GM23338 (cell line): ENCODE measurements at regions not wholly inside any gene's neighbourhood (a gene's known extent, or its start where the extent isn't known, plus 50 kb on each side); places are given as distances from the start of the nearest gene placed in this dataset.

Experiments used
- CTCF ChIP-seq, 2 experiments: fragments of 200-600 bp in 1 of 2; sonication (generic) in 1 of 2; conservative IDR thresholded peaks; 2 replicates each; pipeline versions ENCODE4 v1.5.1 to v1.6.1; 2016 to 2017; ENCODE audit warnings: antibody characterized with exemption in 2 of 2, low read depth in 2 of 2, mild to moderate bottlenecking in 2 of 2, moderate library complexity in 1 of 2
- ETS1 ChIP-seq: IDR thresholded peaks from 2 replicates; pipeline ENCODE4 v1.6.1; 2016; ENCODE audit warnings: antibody characterized with exemption
- EZH2 ChIP-seq: fragments of 200-600 bp; sonication (generic); IDR thresholded peaks from one replicate; pipeline ENCODE4 v1.8.0; 2017; ENCODE audit warnings: antibody characterized with exemption, mild to moderate bottlenecking, low read depth; ENCODE audit not compliant: unreplicated experiment
- EZH2phosphoT487 ChIP-seq: fragments of 200-600 bp; sonication (generic); IDR thresholded peaks from one replicate; pipeline ENCODE4 v1.8.1; 2018; ENCODE audit warnings: antibody characterized with exemption; ENCODE audit not compliant: unreplicated experiment
- JUNB ChIP-seq: IDR thresholded peaks from one replicate; pipeline ENCODE4 v1.6.1; 2016; ENCODE audit warnings: antibody characterized with exemption; ENCODE audit not compliant: unreplicated experiment
- POLR2AphosphoS5 ChIP-seq: IDR thresholded peaks from 2 replicates; pipeline ENCODE4 v1.6.1; 2016; ENCODE audit warnings: antibody characterized with exemption, low read depth
- REST ChIP-seq: IDR thresholded peaks from one replicate; pipeline ENCODE4 v1.6.1; 2018; ENCODE audit warnings: antibody characterized with exemption; ENCODE audit not compliant: unreplicated experiment
- STAT1 ChIP-seq: IDR thresholded peaks from one replicate; pipeline ENCODE4 v1.6.1; 2016; ENCODE audit warnings: antibody characterized with exemption; ENCODE audit not compliant: unreplicated experiment
- ZNF462 ChIP-seq: fragments of 250-450 bp; sonication (Bioruptor Pico); IDR thresholded peaks from 2 replicates; pipeline ENCODE4 v1.5.0; 2020; ENCODE audit warnings: mild to moderate bottlenecking, moderate library complexity

- TF ChIP-seq REST (no peak), POLR2AphosphoS5 (no peak), ZNF462 (CRISPR knock-in tag) (no peak), CTCF (conservative IDR thresholded peaks at IDR 0.05; ENCODE audit: low read depth in 2 of 2) (peak; percentile 64 to 70), JUNB (no peak), EZH2 (no peak), ETS1 (no peak), EZH2phosphoT487 (no peak), STAT1 (no peak)
Observed at GRCh38 chr14:56487090-56487667, 92.4 kb upstream of the TMEM260 start.
